ENCODE measurements at regions not wholly inside any gene's neighbourhood (a gene's known extent, or its start where the extent isn't known, plus 50 kb on each side); places are given as distances from the start of the nearest gene placed in this dataset.

DNA sequence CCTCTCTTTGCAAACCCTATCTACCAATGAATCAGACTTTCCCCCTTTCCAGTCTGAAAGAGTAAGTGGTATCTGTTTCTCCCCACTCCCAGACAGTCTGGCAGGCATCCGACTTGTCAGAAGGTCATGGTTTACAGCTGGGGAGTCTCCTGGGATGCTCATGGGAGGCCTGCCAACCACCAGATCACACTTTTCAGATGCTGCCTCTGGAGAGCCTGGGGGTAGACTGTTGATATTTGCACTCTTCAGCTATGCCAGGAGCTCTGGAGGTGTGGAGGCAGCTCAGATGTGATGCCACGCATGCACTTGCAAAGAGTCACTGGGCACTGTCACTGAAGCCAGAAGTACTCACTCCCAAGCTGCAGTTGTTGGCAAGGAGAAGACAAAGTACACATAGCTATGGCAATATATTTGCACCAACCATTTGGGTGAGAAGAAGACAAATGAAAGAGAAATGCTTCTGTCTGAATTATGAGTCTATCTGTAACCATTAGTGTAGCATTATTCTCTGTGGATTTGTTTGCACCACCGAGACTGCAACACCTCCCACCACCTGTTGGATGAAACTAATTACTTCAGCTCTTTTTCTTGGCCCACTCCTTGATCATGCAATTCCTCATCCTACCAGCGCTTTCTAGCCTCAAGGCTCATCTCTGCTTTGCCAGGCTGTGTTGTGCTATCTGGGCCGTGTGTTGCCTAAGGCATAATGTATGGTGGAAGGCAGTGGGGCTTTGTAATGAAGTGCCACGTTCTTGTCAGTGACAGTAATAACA, 133.0 kb upstream of the SPAG17 start:
- no peak for TF ChIP-seq TAF1 (IDR thresholded peaks at IDR 0.05; ENCODE audit: borderline replicate concordance, insufficient read depth, low read length)

DNA sequence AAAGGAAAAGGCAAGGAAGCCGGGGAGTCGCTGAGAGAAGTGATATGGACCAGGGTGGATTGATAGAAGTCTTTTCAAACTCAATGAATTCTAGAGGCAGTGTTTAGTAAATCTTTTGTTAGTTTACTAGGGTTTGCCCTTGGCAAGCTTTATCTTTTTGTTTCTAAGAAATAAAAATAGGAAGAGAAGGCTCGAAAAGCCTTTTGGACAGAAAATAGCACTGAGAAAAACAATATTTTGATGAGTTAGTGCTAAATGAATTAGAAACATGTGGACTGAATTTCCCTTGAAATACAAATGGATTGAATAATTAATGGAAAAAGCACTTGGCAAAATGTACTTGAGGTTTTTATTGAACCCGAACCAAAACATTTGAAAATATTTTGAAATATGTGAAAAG, 121.8 kb upstream of the SPAG17 start:
- TF ChIP-seq, protein P1, sequence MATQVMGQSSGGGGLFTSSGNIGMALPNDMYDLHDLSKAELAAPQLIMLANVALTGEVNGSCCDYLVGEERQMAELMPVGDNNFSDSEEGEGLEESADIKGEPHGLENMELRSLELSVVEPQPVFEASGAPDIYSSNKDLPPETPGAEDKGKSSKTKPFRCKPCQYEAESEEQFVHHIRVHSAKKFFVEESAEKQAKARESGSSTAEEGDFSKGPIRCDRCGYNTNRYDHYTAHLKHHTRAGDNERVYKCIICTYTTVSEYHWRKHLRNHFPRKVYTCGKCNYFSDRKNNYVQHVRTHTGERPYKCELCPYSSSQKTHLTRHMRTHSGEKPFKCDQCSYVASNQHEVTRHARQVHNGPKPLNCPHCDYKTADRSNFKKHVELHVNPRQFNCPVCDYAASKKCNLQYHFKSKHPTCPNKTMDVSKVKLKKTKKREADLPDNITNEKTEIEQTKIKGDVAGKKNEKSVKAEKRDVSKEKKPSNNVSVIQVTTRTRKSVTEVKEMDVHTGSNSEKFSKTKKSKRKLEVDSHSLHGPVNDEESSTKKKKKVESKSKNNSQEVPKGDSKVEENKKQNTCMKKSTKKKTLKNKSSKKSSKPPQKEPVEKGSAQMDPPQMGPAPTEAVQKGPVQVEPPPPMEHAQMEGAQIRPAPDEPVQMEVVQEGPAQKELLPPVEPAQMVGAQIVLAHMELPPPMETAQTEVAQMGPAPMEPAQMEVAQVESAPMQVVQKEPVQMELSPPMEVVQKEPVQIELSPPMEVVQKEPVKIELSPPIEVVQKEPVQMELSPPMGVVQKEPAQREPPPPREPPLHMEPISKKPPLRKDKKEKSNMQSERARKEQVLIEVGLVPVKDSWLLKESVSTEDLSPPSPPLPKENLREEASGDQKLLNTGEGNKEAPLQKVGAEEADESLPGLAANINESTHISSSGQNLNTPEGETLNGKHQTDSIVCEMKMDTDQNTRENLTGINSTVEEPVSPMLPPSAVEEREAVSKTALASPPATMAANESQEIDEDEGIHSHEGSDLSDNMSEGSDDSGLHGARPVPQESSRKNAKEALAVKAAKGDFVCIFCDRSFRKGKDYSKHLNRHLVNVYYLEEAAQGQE (IDR thresholded peaks at IDR 0.05; ENCODE audit: insufficient read depth in 1 of 2, low read depth in 2 of 2, low read length in 2 of 2): no peak
- no peak for TF ChIP-seq TAF1 (IDR thresholded peaks at IDR 0.05; ENCODE audit: borderline replicate concordance, insufficient read depth, low read length)
- TF ChIP-seq POLR2AphosphoS5 (IDR thresholded peaks at IDR 0.05; ENCODE audit: low read depth, low read length): no peak
- TF ChIP-seq SIN3A (IDR thresholded peaks at IDR 0.05; ENCODE audit: borderline replicate concordance, insufficient read depth, low read length): no peak
- TF ChIP-seq FOXP2 (optimal IDR thresholded peaks at IDR 0.05; ENCODE audit: borderline replicate concordance, extremely low read depth, extremely low read length, insufficient read depth): no peak

DNA sequence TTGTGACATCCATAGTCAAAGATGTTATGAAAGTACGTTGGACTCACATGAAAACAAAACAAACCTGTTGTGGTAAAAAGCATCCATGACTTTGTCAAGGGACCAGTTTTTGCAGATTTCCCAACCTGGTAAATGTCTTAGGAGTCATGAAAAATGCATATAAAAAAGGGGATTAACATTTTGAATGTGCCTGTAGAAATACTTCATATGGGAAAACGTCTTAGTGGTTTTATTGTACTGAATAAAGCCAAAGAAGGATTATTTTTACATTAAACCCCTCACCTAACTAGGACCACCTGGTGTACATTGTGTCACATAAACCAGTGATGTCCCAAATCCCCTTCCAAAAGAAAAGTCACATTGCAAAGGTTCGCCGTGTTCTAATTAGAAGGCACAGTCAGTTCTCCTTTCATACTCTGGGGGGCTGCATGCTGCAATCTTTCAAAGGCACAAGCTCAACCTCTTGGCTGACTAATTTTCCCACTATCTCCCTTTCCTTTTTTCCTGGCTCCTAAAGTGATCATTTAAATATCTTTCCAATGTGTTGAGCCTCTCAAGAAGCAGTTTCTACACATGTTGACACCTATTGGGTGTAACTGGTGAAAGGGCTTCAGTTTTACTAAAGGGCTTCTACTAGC, 119.8 kb upstream of the SPAG17 start:
- TF ChIP-seq FOXP2 (optimal IDR thresholded peaks at IDR 0.05; ENCODE audit: borderline replicate concordance, extremely low read depth, extremely low read length, insufficient read depth) (no peak), POLR2AphosphoS5 (IDR thresholded peaks at IDR 0.05; ENCODE audit: low read depth, low read length) (no peak), SIN3A (IDR thresholded peaks at IDR 0.05; ENCODE audit: borderline replicate concordance, insufficient read depth, low read length) (no peak), TAF1 (IDR thresholded peaks at IDR 0.05; ENCODE audit: borderline replicate concordance, insufficient read depth, low read length) (no peak)
- TF ChIP-seq, protein P1 (IDR thresholded peaks at IDR 0.05; ENCODE audit: insufficient read depth in 1 of 2, low read depth in 2 of 2, low read length in 2 of 2): no peak

DNA sequence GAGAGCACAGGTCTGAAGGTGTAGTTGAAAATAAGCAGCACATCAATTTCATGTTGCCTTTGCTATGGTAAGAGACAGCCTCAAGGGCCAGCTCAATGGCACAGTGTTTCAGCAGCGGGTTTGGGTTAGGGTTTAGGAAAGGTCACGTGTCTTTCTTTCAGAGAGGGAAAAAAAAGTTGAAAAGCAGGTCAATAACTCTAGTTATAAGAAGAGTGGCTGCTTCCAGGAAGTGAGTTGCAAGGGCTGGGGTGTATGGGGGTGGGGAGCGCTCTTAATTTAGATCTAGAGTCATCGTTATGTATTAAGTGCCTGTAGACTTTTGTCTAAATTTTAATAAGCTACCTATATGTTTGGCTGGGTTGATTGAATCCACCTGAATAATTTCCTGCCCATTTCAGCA, 118.5 kb upstream of the SPAG17 start:
- TF ChIP-seq FOXP2 (optimal IDR thresholded peaks at IDR 0.05; ENCODE audit: borderline replicate concordance, extremely low read depth, extremely low read length, insufficient read depth) (no peak), TAF1 (IDR thresholded peaks at IDR 0.05; ENCODE audit: borderline replicate concordance, insufficient read depth, low read length) (no peak), SIN3A (IDR thresholded peaks at IDR 0.05; ENCODE audit: borderline replicate concordance, insufficient read depth, low read length) (no peak), POLR2AphosphoS5 (IDR thresholded peaks at IDR 0.05; ENCODE audit: low read depth, low read length) (no peak)
- TF ChIP-seq, protein P1 (IDR thresholded peaks at IDR 0.05; ENCODE audit: insufficient read depth in 1 of 2, low read depth in 2 of 2, low read length in 2 of 2): no peak

DNA sequence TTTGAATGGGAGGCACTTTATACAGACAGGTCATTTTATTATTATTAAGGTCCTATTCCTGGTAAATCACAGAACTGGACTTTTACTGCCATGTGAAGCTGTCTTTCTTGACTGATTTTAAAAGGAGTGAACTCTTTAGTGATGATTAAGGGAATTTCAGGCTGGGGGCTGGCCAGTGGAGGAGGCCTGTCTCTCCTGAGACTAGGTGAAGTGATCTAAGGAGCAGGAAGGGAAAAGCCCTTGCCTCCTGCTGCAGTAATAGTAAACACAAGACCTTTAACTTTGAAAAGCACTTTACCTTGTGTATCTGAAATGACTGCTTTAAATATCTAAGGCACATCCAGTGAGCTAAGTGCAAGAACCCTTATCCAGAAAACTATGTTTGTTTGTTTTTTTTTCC, 118.0 kb upstream of the SPAG17 start:
- TF ChIP-seq FOXP2 (optimal IDR thresholded peaks at IDR 0.05; ENCODE audit: borderline replicate concordance, extremely low read depth, extremely low read length, insufficient read depth) (no peak), TAF1 (IDR thresholded peaks at IDR 0.05; ENCODE audit: borderline replicate concordance, insufficient read depth, low read length) (no peak), SIN3A (IDR thresholded peaks at IDR 0.05; ENCODE audit: borderline replicate concordance, insufficient read depth, low read length) (no peak)

DNA sequence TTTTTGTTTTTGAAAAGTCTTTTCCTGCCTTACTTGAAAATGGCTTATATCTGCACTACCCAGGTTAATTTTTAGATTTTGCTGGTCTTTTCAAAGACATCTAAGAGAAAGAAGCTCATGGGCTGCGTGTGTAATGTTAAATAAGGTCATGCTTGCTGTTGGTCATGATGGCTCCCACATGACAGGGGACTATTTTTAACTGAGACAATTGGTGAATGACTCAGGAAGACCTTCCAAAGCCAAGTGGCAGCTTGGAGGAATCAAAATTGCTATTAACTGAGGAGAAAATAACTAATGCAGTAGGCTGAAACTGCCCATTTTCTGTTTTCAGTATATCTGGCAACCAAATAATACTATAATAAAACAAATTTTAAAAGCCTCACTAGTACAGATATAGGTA, 117.1 kb upstream of the SPAG17 start:
- TF ChIP-seq, protein P1 (IDR thresholded peaks at IDR 0.05; ENCODE audit: insufficient read depth in 1 of 2, low read depth in 2 of 2, low read length in 2 of 2): no peak
- TF ChIP-seq POLR2AphosphoS5 (IDR thresholded peaks at IDR 0.05; ENCODE audit: low read depth, low read length): no peak
- TF ChIP-seq SIN3A (IDR thresholded peaks at IDR 0.05; ENCODE audit: borderline replicate concordance, insufficient read depth, low read length): no peak
- TF ChIP-seq FOXP2 (optimal IDR thresholded peaks at IDR 0.05; ENCODE audit: borderline replicate concordance, extremely low read depth, extremely low read length, insufficient read depth): no peak
- no peak for TF ChIP-seq TAF1 (IDR thresholded peaks at IDR 0.05; ENCODE audit: borderline replicate concordance, insufficient read depth, low read length)
